ENCODE measurements at regions not wholly inside any gene's neighbourhood (a gene's known extent, or its start where the extent isn't known, plus 50 kb on each side); places are given as distances from the start of the nearest gene placed in this dataset.

DNA sequence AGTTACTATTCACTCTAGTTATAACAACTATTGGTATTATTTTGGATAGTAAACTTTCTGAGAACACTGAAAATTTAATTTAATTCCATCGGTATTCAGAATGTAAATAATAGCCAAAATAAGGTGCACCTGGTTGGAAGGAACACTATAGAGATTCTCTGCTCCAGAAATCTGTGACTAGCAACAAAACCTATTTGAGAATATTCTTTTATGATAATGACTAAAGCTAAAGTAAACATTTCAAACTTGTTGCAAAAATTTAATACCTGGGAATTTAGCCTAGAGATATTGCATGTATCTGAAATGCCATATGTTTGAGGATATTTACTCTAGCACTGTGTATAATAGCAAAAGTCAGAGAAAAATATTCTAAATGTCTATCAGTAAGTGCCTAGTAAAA lies 144.1 kb downstream of the PLK2 start:
- no peak for TF ChIP-seq CTCF (IDR thresholded peaks at IDR 0.05 in 8 of 11, conservative IDR thresholded peaks at IDR 0.05 in 3 of 11)
- TF ChIP-seq POLR2AphosphoS5 (IDR thresholded peaks at IDR 0.05) = no peak

All from spleen (tissue), 7 donors.